ENCODE measurements at regions not wholly inside any gene's neighbourhood (a gene's known extent, or its start where the extent isn't known, plus 50 kb on each side); places are given as distances from the start of the nearest gene placed in this dataset.

DNA sequence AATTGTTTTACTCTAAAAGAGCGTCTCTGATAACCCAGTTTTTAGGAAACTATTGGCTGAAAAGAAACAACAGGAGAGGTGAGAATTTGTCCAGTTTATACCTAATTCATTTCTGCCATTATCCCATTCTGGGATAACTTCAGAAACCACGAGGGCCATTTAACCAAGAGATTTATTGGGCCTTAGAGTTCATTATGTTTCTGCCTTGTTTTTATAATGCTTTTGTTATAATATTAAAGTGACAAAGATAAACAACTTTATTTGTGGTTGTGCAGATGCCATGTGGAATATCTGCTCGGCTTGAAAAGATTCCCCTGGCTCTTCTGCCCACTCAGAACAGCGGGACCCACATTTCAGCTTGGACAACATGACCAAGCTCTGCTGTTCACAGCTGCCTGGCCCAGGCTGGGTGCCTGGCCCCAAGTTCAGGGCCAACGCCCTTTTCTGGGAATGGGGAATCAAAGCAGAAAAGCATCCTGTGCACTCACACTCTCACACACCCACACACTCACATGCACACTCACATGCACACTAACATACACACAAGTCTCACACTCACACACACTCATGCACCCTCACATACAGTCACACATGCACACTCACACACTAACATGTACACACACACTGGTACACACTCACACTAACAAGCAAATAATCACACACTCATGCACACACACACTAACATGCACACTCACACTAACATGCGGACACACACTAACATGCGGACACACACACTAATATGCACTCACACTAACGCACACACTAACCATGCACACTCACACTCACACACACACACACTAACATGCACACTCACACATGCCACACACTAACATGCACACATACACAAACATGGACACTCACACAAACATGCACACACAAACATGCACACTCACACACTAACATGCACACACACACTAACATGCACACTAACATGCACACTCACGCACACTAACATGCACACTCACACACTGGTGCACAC is 86.7 kb upstream of the NEDD9 start:
- TF ChIP-seq, protein P1, sequence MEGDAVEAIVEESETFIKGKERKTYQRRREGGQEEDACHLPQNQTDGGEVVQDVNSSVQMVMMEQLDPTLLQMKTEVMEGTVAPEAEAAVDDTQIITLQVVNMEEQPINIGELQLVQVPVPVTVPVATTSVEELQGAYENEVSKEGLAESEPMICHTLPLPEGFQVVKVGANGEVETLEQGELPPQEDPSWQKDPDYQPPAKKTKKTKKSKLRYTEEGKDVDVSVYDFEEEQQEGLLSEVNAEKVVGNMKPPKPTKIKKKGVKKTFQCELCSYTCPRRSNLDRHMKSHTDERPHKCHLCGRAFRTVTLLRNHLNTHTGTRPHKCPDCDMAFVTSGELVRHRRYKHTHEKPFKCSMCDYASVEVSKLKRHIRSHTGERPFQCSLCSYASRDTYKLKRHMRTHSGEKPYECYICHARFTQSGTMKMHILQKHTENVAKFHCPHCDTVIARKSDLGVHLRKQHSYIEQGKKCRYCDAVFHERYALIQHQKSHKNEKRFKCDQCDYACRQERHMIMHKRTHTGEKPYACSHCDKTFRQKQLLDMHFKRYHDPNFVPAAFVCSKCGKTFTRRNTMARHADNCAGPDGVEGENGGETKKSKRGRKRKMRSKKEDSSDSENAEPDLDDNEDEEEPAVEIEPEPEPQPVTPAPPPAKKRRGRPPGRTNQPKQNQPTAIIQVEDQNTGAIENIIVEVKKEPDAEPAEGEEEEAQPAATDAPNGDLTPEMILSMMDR (IDR thresholded peaks at IDR 0.05; ENCODE audit: low read depth, low read length), result no peak
- DNase-seq (ENCODE audit: extremely low read depth, low read depth), result no peak

- peak; percentile 78 for DNase-seq (ENCODE audit: extremely low read depth, low read depth)
- TF ChIP-seq, protein P1 (IDR thresholded peaks at IDR 0.05; ENCODE audit: low read depth, low read length), result no peak
These were observed 85.7 kb upstream of the NEDD9 start for GRCh38 chr6:11317885-11318771.

GRCh38 chr6:11315743-11316437 is 83.4 kb upstream of the NEDD9 start:
- peak; percentile 87 for DNase-seq (ENCODE audit: extremely low read depth, low read depth)
- TF ChIP-seq, protein P1 (IDR thresholded peaks at IDR 0.05; ENCODE audit: low read depth, low read length), result no peak

DNA sequence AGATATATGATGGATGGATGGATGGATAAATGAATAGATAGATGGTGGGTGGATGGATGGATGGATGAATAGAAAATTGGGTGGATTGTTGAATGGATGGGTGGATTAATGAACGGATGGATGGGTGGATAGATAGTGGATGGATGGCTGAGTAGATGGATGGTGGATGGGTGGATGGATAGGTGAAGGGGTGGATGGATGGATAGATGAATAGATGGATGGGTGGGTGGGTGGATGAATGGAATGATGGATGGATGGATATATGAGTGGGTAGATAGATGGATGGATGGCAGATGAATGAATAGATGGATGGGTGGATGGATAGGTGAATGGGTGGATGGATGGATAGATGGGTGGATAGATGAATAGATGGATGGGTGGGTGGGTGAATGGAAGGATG is 80.7 kb upstream of the NEDD9 start:
- TF ChIP-seq, protein P1 (IDR thresholded peaks at IDR 0.05; ENCODE audit: low read depth, low read length), result no peak
- DNase-seq (ENCODE audit: extremely low read depth, low read depth), result no peak

DNA sequence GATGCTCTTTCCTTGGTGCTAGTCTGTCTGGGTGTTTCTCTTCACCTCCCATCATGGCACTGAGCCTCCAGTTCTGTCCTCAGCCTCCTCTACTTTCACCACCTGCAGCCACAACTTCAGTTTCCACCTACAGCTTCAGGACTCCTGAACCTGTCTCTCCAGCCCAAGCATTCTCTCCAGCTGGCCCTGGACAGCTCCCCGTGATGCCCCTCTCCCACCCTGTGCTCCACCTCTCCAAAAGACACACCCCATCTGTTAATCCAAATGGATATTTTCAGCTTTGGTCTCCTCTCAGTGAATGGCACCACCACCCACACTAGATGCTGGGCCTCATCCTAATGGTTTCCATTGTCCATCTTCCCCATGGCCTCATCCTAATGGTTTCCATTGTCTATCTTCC is 79.5 kb upstream of the NEDD9 start:
- TF ChIP-seq, protein P1 (IDR thresholded peaks at IDR 0.05; ENCODE audit: low read depth, low read length), result no peak
- no peak for DNase-seq (ENCODE audit: extremely low read depth, low read depth)

DNA sequence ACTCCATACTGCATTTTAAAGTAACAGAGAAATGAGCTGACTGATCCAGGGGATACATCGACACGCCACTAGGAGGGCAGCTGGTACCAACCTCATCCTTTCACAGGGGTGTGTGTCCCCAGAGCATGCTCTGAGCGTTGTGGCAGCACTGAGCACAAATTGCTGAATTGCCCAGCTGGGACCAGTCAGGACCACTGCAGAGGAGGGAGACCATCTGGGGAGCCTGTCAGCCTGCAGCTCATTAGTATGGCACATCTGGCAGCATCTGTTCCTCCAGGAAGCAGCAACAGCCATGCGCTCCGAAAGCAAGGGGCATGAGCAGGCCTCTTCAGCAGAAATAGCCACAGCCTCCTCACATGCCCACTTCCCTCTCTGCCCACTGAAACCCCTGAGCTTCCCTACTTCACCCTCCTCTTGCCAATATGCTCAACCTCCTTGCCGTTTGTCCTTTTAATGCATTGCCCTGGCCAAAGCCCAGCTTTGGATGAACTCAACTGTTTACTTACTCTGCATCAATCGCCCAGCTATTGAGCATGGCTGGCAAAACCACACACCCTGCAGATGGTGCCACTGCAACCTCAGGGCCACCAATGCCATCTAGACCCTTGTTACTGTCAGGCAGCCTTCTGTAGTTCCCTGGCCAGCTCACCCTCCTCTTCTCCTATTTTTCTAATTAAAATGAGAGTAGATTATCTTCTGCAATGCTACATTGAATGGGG is 77.6 kb upstream of the NEDD9 start:
- TF ChIP-seq, protein P1 (IDR thresholded peaks at IDR 0.05; ENCODE audit: low read depth, low read length), result no peak
- no peak for DNase-seq (ENCODE audit: extremely low read depth, low read depth)

Measured in AG09319 (cell line).